IMR-90 (cell line): ENCODE measurements at regions not wholly inside any gene's neighbourhood (a gene's known extent, or its start where the extent isn't known, plus 50 kb on each side); places are given as distances from the start of the nearest gene placed in this dataset.

Source experiments
- ATAC-seq: fragments of 200-7000 bp; cut with Tn5 transposase; 2 replicates; pipeline ENCODE4 v1.9.1; 2020; ENCODE audit warnings: low read depth, mild to moderate bottlenecking, moderate library complexity
- BruUV-seq: library from RNA; stranded (reverse); fragments of 400-500 nt; replicated peaks from 2 replicates; lab custom pipeline; 2021; lab: Mats Ljungman, UMichigan
- CTCF ChIA-PET: fragments of 300-600 bp; formaldehyde crosslinking; extraction: SDS; loops from one replicate; lab custom pipeline; 2021; ENCODE audit warnings: antibody characterized with exemption; lab: Yijun Ruan, JAX
- POLR2A ChIA-PET: fragments of 300-600 bp; sonication (Branson Sonifier 250); formaldehyde crosslinking; loops from one replicate; lab custom pipeline; 2022; ENCODE audit warnings: antibody characterized with exemption; ENCODE audit not compliant: unreplicated experiment; lab: Charles Lee
- DNase-seq: peaks from one replicate; pipeline ENCODE4 v3.0.0; 2013
- H2AFZ ChIP-seq: replicated peaks from 2 replicates; pipeline ENCODE3; 2013; ENCODE audit warnings: low read length, mild to moderate bottlenecking; ENCODE audit not compliant: poor library complexity
- H2AK5ac ChIP-seq: 2 replicates; pipeline ENCODE4 v1.6.1; 2013; ENCODE audit warnings: low read depth, low read length, inconsistent platforms
- H2AK9ac ChIP-seq: replicated peaks from 2 replicates; pipeline ENCODE3; 2013; ENCODE audit warnings: mild to moderate bottlenecking, low read depth, low read length, moderate library complexity; ENCODE audit not compliant: poor library complexity
- H2BK120ac ChIP-seq: 2 replicates; pipeline ENCODE4 v1.6.1; 2013; ENCODE audit warnings: low read depth, low read length, inconsistent platforms
- H2BK15ac ChIP-seq: 3 replicates; pipeline ENCODE4 v1.6.1; 2013; ENCODE audit warnings: low read depth, low read length, inconsistent platforms
- H2BK20ac ChIP-seq: 2 replicates; pipeline ENCODE4 v1.6.1; 2013; ENCODE audit warnings: low read depth, mild to moderate bottlenecking, inconsistent platforms, low read length, moderate library complexity
- H2BK5ac ChIP-seq: 2 replicates; pipeline ENCODE4 v1.6.1; 2013; ENCODE audit warnings: mild to moderate bottlenecking, low read depth, low read length, inconsistent platforms; ENCODE audit not compliant: poor library complexity, severe bottlenecking
- H3K14ac ChIP-seq: replicated peaks from 2 replicates; pipeline ENCODE4 v1.6.1; 2013; ENCODE audit warnings: low read depth, low read length, inconsistent platforms
- H3K18ac ChIP-seq: 2 replicates; pipeline ENCODE4 v1.6.1; 2013; ENCODE audit warnings: low read depth, low read length, control low read depth
- H3K23ac ChIP-seq: 2 replicates; pipeline ENCODE4 v1.6.1; 2013; ENCODE audit warnings: low read depth, low read length, inconsistent platforms
- H3K27ac ChIP-seq: 2 replicates; pipeline ENCODE4 v1.5.1; 2013; ENCODE audit warnings: mild to moderate bottlenecking, control low read depth, low read length; ENCODE audit not compliant: insufficient read depth
- H3K27me3 ChIP-seq: 2 replicates; pipeline ENCODE4 v1.6.1; 2013; ENCODE audit warnings: low read length; ENCODE audit not compliant: control insufficient read depth, insufficient read depth
- H3K36me3 ChIP-seq: 2 replicates; pipeline ENCODE4 v1.6.1; 2013; ENCODE audit warnings: low read length, mixed read lengths; ENCODE audit not compliant: control insufficient read depth, insufficient read depth
- H3K4ac ChIP-seq: 2 replicates; pipeline ENCODE4 v1.6.1; 2013; ENCODE audit warnings: low read depth, low read length, inconsistent platforms
- H3K4me1 ChIP-seq: 2 replicates; pipeline ENCODE4 v1.6.1; 2013; ENCODE audit warnings: low read length, mixed read lengths; ENCODE audit not compliant: control insufficient read depth, insufficient read depth
- H3K4me2 ChIP-seq: 2 replicates; pipeline ENCODE4 v1.6.1; 2013; ENCODE audit warnings: low read depth, mild to moderate bottlenecking, control low read depth, low read length, moderate library complexity
- H3K4me3 ChIP-seq: 2 replicates; pipeline ENCODE4 v1.5.1; 2013; ENCODE audit warnings: low read depth, mild to moderate bottlenecking, control low read depth, low read length, moderate library complexity; ENCODE audit not compliant: insufficient read depth
- H3K56ac ChIP-seq: 2 replicates; pipeline ENCODE4 v1.6.1; 2013; ENCODE audit warnings: low read length, inconsistent platforms; ENCODE audit not compliant: insufficient read depth; ENCODE audit errors: extremely low read depth
- H3K79me1 ChIP-seq, 2 experiments: 2 replicates each; pipeline ENCODE4 v1.6.1; 2013; ENCODE audit warnings: low read length in 2 of 2, inconsistent platforms in 1 of 2, low read depth in 1 of 2
- H3K9ac ChIP-seq: 2 replicates; pipeline ENCODE4 v1.6.1; 2013; ENCODE audit warnings: low read depth, low read length, control low read depth
- H3K9me1 ChIP-seq: 2 replicates; pipeline ENCODE4 v1.6.1; 2013; ENCODE audit warnings: low read length, inconsistent platforms; ENCODE audit not compliant: insufficient read depth
- H3K9me3 ChIP-seq: 2 replicates; pipeline ENCODE4 v1.6.1; 2013; ENCODE audit warnings: low read length; ENCODE audit not compliant: control insufficient read depth, insufficient read depth
- H4K20me1 ChIP-seq: 2 replicates; pipeline ENCODE4 v1.6.1; 2013; ENCODE audit warnings: low read length, inconsistent platforms; ENCODE audit not compliant: insufficient read depth
- H4K5ac ChIP-seq: 2 replicates; pipeline ENCODE4 v1.6.1; 2013; ENCODE audit warnings: mild to moderate bottlenecking, low read depth, low read length, control low read depth
- H4K8ac ChIP-seq, 2 experiments: 2 replicates each; pipeline ENCODE4 v1.6.1; 2013; ENCODE audit warnings: low read depth in 2 of 2, low read length in 2 of 2, control low read depth in 1 of 2, inconsistent platforms in 1 of 2
- H4K91ac ChIP-seq: 2 replicates; pipeline ENCODE4 v1.6.1; 2013; ENCODE audit warnings: low read depth, low read length, inconsistent platforms; ENCODE audit not compliant: insufficient read depth
- BHLHE40 ChIP-seq: fragments of 150-350 bp; IDR thresholded peaks from 2 replicates; pipeline ENCODE4 v1.6.1; 2016; ENCODE audit warnings: mild to moderate bottlenecking, low read depth, low read length
- POLR2A ChIP-seq: IDR thresholded peaks from 2 replicates; pipeline ENCODE4 v1.6.1; 2012; ENCODE audit warnings: mild to moderate bottlenecking, low read depth, low read length
- RAD21 ChIP-seq: IDR thresholded peaks from 2 replicates; pipeline ENCODE4 v1.6.1; 2012; ENCODE audit warnings: low read length, improper control_type of control experiment
- RCOR1 ChIP-seq: IDR thresholded peaks from 2 replicates; pipeline ENCODE4 v1.6.1; 2012; ENCODE audit warnings: mild to moderate bottlenecking, low read length, improper control_type of control experiment; ENCODE audit not compliant: insufficient replicate concordance
- SMC3 ChIP-seq: fragments of 150-350 bp; IDR thresholded peaks from 2 replicates; pipeline ENCODE4 v1.6.1; 2016; ENCODE audit warnings: low read depth, mild to moderate bottlenecking, antibody characterized with exemption, low read length, moderate library complexity
- WGBS, 2 experiments: methylation state at CpG; one replicate each; pipeline versions ENCODE4 v1.1.5 to v1.1.7; 2013; ENCODE audit warnings: missing lambda C conversion rate in 2 of 2; ENCODE audit not compliant: insufficient read length in 1 of 2; ENCODE audit errors: extremely low coverage in 2 of 2; 5-methylcytosine and 5-hydroxymethylcytosine counted together
- dilution Hi-C: fragments of 300-500 bp; cut with HindIII; formaldehyde crosslinking; loops from one replicate; pipeline ENCODE4 v1.14.3; 2018; ENCODE audit warnings: low sequenced_read_pairs; ENCODE audit not compliant: unreplicated experiment
- in situ Hi-C: fragments of 300-500 bp; cut with MboI; formaldehyde crosslinking; loops from 3 replicates; pipeline ENCODE4 v1.14.3; 2019; ENCODE audit warnings: low sequenced_read_pairs, inconsistent platforms, mixed read lengths
- intact Hi-C: fragments of 100-400 bp; cut with micrococcal nuclease; formaldehyde crosslinking; loops from 2 replicates; pipeline ENCODE4 v1.10.0; 2022
- TF ChIP-seq, protein P1 (sequence below): fragments of 150-350 bp; IDR thresholded peaks from 2 replicates; pipeline ENCODE4 v1.6.1; 2016; ENCODE audit warnings: low read depth, mild to moderate bottlenecking, low read length, moderate library complexity, borderline replicate concordance
- TF ChIP-seq, protein P2 (sequence below): fragments of 150-350 bp; IDR thresholded peaks from 2 replicates; pipeline ENCODE4 v1.6.1; 2017; ENCODE audit warnings: mild to moderate bottlenecking, antibody characterized with exemption, low read length, low read depth

DNA sequence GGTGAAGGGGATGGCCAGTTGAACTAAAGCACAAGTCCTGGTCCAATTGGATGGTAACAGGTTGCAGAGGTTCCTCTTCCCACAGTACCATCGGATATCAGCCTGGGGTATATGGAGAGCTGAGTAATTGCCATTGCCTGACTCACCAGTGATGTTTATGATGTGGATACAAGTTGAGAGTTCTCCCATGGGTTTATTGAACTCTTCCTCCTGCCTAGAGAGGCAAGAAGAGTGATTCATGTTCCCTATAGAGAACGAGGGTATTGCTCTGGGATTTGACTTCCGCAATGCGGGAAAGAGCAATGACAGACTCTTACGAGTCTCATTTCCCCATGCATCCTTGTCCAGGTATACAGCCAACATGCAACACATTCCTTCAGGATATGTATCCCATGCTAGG lies 111.3 kb upstream of the PCDH9 start:
- in situ Hi-C loops = no loop called here
- Histone ChIP-seq H4K91ac (no peak overlapping the region), H4K5ac (no peak overlapping the region), H2BK20ac (no peak overlapping the region), H3K36me3 (no peaks in the 10 kb centered on the region), H3K79me1 (no peaks in the 10 kb centered on the region), H3K4me2 (no peak overlapping the region), H3K4me3 (no peak overlapping the region), H2BK5ac (no peak overlapping the region), H3K27ac (no peak overlapping the region), H3K9me3 (no peaks in the 10 kb centered on the region), H4K20me1 (no peaks in the 10 kb centered on the region), H3K9me1 (no peaks in the 10 kb centered on the region), H2BK120ac (no peak overlapping the region), H3K14ac (no peak overlapping the region), H2AFZ (no peak overlapping the region), H3K56ac (no peak overlapping the region), H3K23ac (no peak overlapping the region), H2AK5ac (no peak overlapping the region), H2AK9ac (no peak overlapping the region), H3K4me1 (no peaks in the 10 kb centered on the region), H4K8ac (no peak overlapping the region), H3K4ac (no peak overlapping the region), H3K18ac (no peak overlapping the region), H3K27me3 (no peaks in the 10 kb centered on the region), H3K9ac (no peak overlapping the region), H2BK15ac (no peak overlapping the region)
- DNase-seq (peak; percentile 53), ATAC-seq (0 out of 2 replicates have a peak, but pooled peaks have one; percentile 24)
- BruUV-seq = no TSS peak
- TF ChIP-seq, protein P1, sequence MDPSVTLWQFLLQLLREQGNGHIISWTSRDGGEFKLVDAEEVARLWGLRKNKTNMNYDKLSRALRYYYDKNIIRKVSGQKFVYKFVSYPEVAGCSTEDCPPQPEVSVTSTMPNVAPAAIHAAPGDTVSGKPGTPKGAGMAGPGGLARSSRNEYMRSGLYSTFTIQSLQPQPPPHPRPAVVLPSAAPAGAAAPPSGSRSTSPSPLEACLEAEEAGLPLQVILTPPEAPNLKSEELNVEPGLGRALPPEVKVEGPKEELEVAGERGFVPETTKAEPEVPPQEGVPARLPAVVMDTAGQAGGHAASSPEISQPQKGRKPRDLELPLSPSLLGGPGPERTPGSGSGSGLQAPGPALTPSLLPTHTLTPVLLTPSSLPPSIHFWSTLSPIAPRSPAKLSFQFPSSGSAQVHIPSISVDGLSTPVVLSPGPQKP = no peak
- TF ChIP-seq RCOR1 = no peak
- TF ChIP-seq BHLHE40 = no peak
- TF ChIP-seq SMC3 = no peak
- TF ChIP-seq, protein P2, sequence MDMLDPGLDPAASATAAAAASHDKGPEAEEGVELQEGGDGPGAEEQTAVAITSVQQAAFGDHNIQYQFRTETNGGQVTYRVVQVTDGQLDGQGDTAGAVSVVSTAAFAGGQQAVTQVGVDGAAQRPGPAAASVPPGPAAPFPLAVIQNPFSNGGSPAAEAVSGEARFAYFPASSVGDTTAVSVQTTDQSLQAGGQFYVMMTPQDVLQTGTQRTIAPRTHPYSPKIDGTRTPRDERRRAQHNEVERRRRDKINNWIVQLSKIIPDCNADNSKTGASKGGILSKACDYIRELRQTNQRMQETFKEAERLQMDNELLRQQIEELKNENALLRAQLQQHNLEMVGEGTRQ = no peak
- no peak for TF ChIP-seq POLR2A
- no peak for TF ChIP-seq RAD21
- dilution Hi-C loops = no loop called here
- intact Hi-C loops = no loop called here
- CTCF ChIA-PET = no interaction called here
- POLR2A ChIA-PET = no interaction called here
- WGBS, 2 experiments = no CpG with 5 or more reads among the region's 5 CpGs
